ENCODE measurements at regions not wholly inside any gene's neighbourhood (a gene's known extent, or its start where the extent isn't known, plus 50 kb on each side); places are given as distances from the start of the nearest gene placed in this dataset.

GRCh38 chr20:11344939-11345338, 572.8 kb upstream of the BTBD3 start:
- ChIA-PET CTCF (no interaction called here), POLR2A (no interaction called here)
- Histone ChIP-seq H3K36me3 (ENCODE audit: insufficient read depth, low read length) (no peaks in the 10 kb centered on the region), H3K27ac (ENCODE audit: low read depth in 1 of 2, low read length in 2 of 2) (no peak overlapping the region), H3K9me3 (ENCODE audit: control insufficient read depth in 1 of 2, insufficient read depth in 1 of 2, low read length in 2 of 2) (no peaks in the 10 kb centered on the region), H3K27me3 (ENCODE audit: control insufficient read depth in 1 of 2, insufficient read depth in 2 of 2, low read length in 2 of 2) (no peaks in the 10 kb centered on the region), H3K4me1 (ENCODE audit: insufficient read depth, low read length) (no peaks in the 10 kb centered on the region), H3K4me3 (ENCODE audit: low read length) (no peak overlapping the region)
- H3K4me1 Mint-ChIP-seq (ENCODE audit: low read depth) = no peaks in the 10 kb centered on the region
- H3K9me3 Mint-ChIP-seq = peaks cover 7% of the 10 kb centered on the region
- no peaks in the 10 kb centered on the region for H3K27me3 Mint-ChIP-seq
- intact Hi-C loops (cut with DNase I, micrococcal nuclease) = no loop called here
- ATAC-seq (ENCODE audit: poor library complexity) (no peak), DNase-seq (no peak)
- no peaks in the 10 kb centered on the region for H3K36me3 Mint-ChIP-seq (ENCODE audit: low read depth)
- H3K27ac Mint-ChIP-seq = no peak overlapping the region
- TF ChIP-seq CTCF (IDR thresholded peaks at IDR 0.05) = no peak
- H3K4me3 Mint-ChIP-seq = no peak overlapping the region

GRCh38 chr20:11347738-11348137, 570.0 kb upstream of the BTBD3 start:
- Histone ChIP-seq H3K9me3 (ENCODE audit: control insufficient read depth in 1 of 2, insufficient read depth in 1 of 2, low read length in 2 of 2) (no peaks in the 10 kb centered on the region), H3K36me3 (ENCODE audit: insufficient read depth, low read length) (no peaks in the 10 kb centered on the region), H3K27ac (ENCODE audit: low read depth in 1 of 2, low read length in 2 of 2) (no peak overlapping the region), H3K4me3 (ENCODE audit: low read length) (no peak overlapping the region), H3K4me1 (ENCODE audit: insufficient read depth, low read length) (no peaks in the 10 kb centered on the region), H3K27me3 (ENCODE audit: control insufficient read depth in 1 of 2, insufficient read depth in 2 of 2, low read length in 2 of 2) (no peaks in the 10 kb centered on the region)
- intact Hi-C loops (cut with DNase I, micrococcal nuclease) = no loop called here
- H3K36me3 Mint-ChIP-seq (ENCODE audit: low read depth) = no peaks in the 10 kb centered on the region
- H3K4me3 Mint-ChIP-seq = no peak overlapping the region
- TF ChIP-seq CTCF (IDR thresholded peaks at IDR 0.05) = no peak
- no peak overlapping the region for H3K27ac Mint-ChIP-seq
- no peaks in the 10 kb centered on the region for H3K4me1 Mint-ChIP-seq (ENCODE audit: low read depth)
- CTCF ChIA-PET = no interaction called here
- H3K9me3 Mint-ChIP-seq = peaks cover 12% of the 10 kb centered on the region
- no peak for DNase-seq
- no peak for ATAC-seq (ENCODE audit: poor library complexity)
- POLR2A ChIA-PET = no interaction called here
- no peaks in the 10 kb centered on the region for H3K27me3 Mint-ChIP-seq

GRCh38 chr20:11350126-11351005, 567.3 kb upstream of the BTBD3 start:
- H3K27ac Mint-ChIP-seq = no peak overlapping the region
- TF ChIP-seq CTCF (IDR thresholded peaks at IDR 0.05) = no peak
- H3K36me3 Mint-ChIP-seq (ENCODE audit: low read depth) = no peaks in the 10 kb centered on the region
- DNase-seq (no peak), ATAC-seq (ENCODE audit: poor library complexity) (no peak)
- no peak overlapping the region for H3K4me3 ChIP-seq (ENCODE audit: low read length)
- H3K27me3 ChIP-seq (ENCODE audit: control insufficient read depth in 1 of 2, insufficient read depth in 2 of 2, low read length in 2 of 2) = no peaks in the 10 kb centered on the region
- peaks cover 12% of the 10 kb centered on the region for H3K9me3 Mint-ChIP-seq
- no peak overlapping the region for H3K4me3 Mint-ChIP-seq
- no peaks in the 10 kb centered on the region for H3K27me3 Mint-ChIP-seq
- CTCF ChIA-PET = no interaction called here
- POLR2A ChIA-PET = no interaction called here
- H3K4me1 Mint-ChIP-seq (ENCODE audit: low read depth) = no peaks in the 10 kb centered on the region
- intact Hi-C loops (cut with DNase I, micrococcal nuclease) = no loop called here
- H3K27ac ChIP-seq (ENCODE audit: low read depth in 1 of 2, low read length in 2 of 2) = no peak overlapping the region
- peaks cover 0 to 4% of the 10 kb centered on the region in 2 experiments for H3K9me3 ChIP-seq (ENCODE audit: control insufficient read depth in 1 of 2, insufficient read depth in 1 of 2, low read length in 2 of 2)
- no peaks in the 10 kb centered on the region for H3K4me1 ChIP-seq (ENCODE audit: insufficient read depth, low read length)
- H3K36me3 ChIP-seq (ENCODE audit: insufficient read depth, low read length) = no peaks in the 10 kb centered on the region

All from CD4-positive, alpha-beta T cell (primary cell).